ENCODE measurements at regions not wholly inside any gene's neighbourhood (a gene's known extent, or its start where the extent isn't known, plus 50 kb on each side); places are given as distances from the start of the nearest gene placed in this dataset.

DNA sequence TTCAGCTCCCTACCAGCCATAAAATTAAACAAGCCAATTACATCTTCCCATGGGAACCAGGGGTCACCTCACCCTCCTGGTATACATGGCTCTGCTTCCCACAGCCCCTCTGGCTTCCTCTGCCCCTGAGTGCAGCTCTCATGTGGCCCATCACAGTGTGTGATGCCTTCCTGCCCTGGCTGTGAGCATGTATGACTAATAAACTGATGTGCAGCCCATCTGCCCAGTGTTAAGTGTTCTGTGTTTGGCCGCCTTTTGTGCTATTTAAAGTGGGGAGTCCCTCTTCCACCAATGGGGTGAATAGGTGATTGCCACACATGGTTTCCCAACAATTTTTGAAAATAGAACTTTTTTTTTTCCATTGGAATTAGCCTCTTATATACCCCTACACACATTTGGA, 87.7 kb upstream of the PIEZO2 start:
- no peak for TF ChIP-seq CTCF (IDR thresholded peaks at IDR 0.05)
- no peak for TF ChIP-seq POLR2A (IDR thresholded peaks at IDR 0.05)
- Histone ChIP-seq H3K4me1 (no peaks in the 10 kb centered on the region), H3K27ac (no peak overlapping the region), H3K4me3 (no peak overlapping the region), H3K36me3 (no peaks in the 10 kb centered on the region), H3K9me3 (no peaks in the 10 kb centered on the region), H3K27me3 (no peaks in the 10 kb centered on the region)
- DNase-seq: no peak

DNA sequence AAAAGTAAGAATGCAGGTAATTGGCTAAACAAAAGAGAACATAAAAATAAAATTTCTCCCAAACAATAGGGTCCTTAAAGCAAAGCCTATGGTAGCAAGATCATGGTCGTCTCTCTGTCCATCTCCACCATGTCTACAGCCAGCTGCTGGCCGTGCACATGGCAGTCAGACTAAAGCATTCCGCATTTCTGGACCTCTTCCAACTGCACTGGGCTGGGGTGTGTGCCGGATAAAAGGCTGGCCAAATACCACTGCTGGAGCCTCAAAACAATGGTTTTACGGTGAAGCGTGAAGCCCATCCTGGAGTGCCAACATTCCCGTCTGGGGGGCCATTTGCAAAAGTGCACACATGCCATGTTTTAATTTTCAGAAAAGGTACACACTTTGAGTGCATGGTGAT, 74.8 kb upstream of the PIEZO2 start:
- no peak for DNase-seq
- Histone ChIP-seq H3K4me1 (no peaks in the 10 kb centered on the region), H3K27me3 (no peaks in the 10 kb centered on the region), H3K9me3 (no peaks in the 10 kb centered on the region), H3K27ac (no peak overlapping the region), H3K4me3 (no peak overlapping the region), H3K36me3 (no peaks in the 10 kb centered on the region)
- no peak for TF ChIP-seq POLR2A (IDR thresholded peaks at IDR 0.05)
- no peak for TF ChIP-seq CTCF (IDR thresholded peaks at IDR 0.05)

DNA sequence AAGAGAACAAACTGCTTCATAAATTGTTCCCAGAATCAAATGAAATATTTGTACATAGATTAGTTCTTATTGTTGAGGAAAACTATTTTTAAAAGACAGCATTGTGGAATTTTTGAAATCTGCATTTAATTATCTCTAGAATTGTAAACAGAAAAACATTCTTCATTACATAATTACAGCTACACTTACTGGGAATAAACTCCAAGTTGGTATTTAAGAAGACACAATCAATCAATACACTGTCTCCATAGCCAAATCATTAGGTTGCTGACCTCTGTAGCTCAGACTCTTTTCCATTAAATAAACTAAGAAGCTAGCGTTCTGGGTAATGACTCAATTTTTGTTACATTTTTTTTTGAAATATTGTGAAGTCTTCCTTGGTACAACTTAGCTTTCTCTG, 70.2 kb upstream of the PIEZO2 start:
- Histone ChIP-seq H3K4me3 (no peak overlapping the region), H3K36me3 (no peaks in the 10 kb centered on the region), H3K9me3 (no peaks in the 10 kb centered on the region), H3K4me1 (no peaks in the 10 kb centered on the region), H3K27me3 (no peaks in the 10 kb centered on the region), H3K27ac (no peak overlapping the region)
- DNase-seq: no peak
- TF ChIP-seq CTCF (IDR thresholded peaks at IDR 0.05) (no peak), POLR2A (IDR thresholded peaks at IDR 0.05) (no peak)

DNA sequence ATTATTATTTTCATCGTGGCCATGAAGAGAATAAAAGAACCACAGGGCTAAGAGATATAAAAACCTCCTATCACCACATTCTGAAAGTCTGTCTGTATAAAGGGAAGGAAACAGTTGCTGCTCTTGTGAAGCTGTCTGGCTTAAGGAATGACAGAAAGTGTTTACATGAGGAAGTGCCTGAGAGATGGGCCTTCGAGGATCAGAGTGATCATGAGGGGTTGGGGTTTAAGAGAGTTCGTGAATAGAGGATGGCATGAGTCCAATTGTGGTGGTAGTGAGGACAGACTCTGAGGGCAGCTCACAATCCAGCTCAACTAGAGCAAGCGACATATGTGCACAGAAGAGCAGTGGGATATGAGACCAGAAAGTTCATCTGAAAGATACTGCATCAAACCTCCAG, 65.8 kb upstream of the PIEZO2 start:
- Histone ChIP-seq H3K9me3 (no peaks in the 10 kb centered on the region), H3K27me3 (no peaks in the 10 kb centered on the region), H3K4me3 (no peak overlapping the region), H3K27ac (no peak overlapping the region), H3K36me3 (no peaks in the 10 kb centered on the region), H3K4me1 (no peaks in the 10 kb centered on the region)
- no peak for DNase-seq
- TF ChIP-seq POLR2A (IDR thresholded peaks at IDR 0.05): no peak
- no peak for TF ChIP-seq CTCF (IDR thresholded peaks at IDR 0.05)

DNA sequence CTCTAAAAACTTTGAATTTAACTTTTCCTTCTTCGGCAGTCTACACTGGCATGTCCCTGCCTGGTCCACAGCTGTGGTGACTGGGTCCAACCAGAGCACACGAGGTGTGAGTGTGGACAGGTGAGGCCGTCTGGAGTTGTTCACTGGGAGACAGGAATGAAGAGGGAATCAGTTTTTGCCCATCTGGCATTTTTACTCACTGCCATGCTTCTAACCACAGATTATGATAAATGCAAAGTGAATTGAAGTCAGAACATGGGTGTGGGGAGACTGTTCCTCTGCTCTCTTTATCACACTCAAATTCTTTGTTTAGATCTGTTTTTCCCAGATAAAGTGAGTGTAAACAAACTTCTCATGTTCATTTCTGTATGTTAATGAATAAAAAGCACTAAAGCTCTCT, 54.7 kb upstream of the PIEZO2 start:
- Histone ChIP-seq H3K4me1 (no peaks in the 10 kb centered on the region), H3K27ac (no peak overlapping the region), H3K4me3 (no peak overlapping the region), H3K27me3 (no peaks in the 10 kb centered on the region), H3K36me3 (no peaks in the 10 kb centered on the region), H3K9me3 (no peaks in the 10 kb centered on the region)
- DNase-seq: no peak
- TF ChIP-seq POLR2A (IDR thresholded peaks at IDR 0.05) (no peak), CTCF (IDR thresholded peaks at IDR 0.05) (no peak)

GRCh38 chr18:11199477-11199876, 50.1 kb upstream of the PIEZO2 start:
- TF ChIP-seq POLR2A (IDR thresholded peaks at IDR 0.05) (no peak), CTCF (IDR thresholded peaks at IDR 0.05) (no peak)
- no peaks in the 10 kb centered on the region for H3K27me3 ChIP-seq
- no peak overlapping the region for H3K4me3 ChIP-seq
- DNase-seq: no peak
- no peaks in the 10 kb centered on the region for H3K36me3 ChIP-seq
- no peaks in the 10 kb centered on the region for H3K4me1 ChIP-seq
- no peak overlapping the region for H3K27ac ChIP-seq
- H3K9me3 ChIP-seq: no peaks in the 10 kb centered on the region

Data from Peyer's patch (tissue), 4 donors.